NCI-H2196 treated with DMSO at 0.1 percent for 48 hours (cell line): ENCODE measurements at regions not wholly inside any gene's neighbourhood (a gene's known extent, or its start where the extent isn't known, plus 50 kb on each side); places are given as distances from the start of the nearest gene placed in this dataset.
A peak's percentile ranks its signal among the peaks of the same experiment; 100 is the strongest.

ENCODE experiments used
- DNase-seq: peaks from one replicate; lab custom pipeline; 2025; ENCODE audit not compliant: unreplicated experiment; lab: John Stamatoyannopoulos, UW

- no peak for DNase-seq
Observed at GRCh38 chr7:54810401-54810800, 51.4 kb upstream of the SEC61G start.

- DNase-seq = no peak
Observed at GRCh38 chr7:54811041-54811845, 52.2 kb upstream of the SEC61G start.

GRCh38 chr7:54811846-54812254, 52.8 kb upstream of the SEC61G start:
- no peak for DNase-seq

GRCh38 chr7:54812756-54813322, 53.8 kb upstream of the SEC61G start:
- DNase-seq = no peak

- no peak for DNase-seq
Observed at GRCh38 chr7:54813398-54813797, 54.4 kb upstream of the SEC61G start.

GRCh38 chr7:54814401-54814800, 55.4 kb upstream of the SEC61G start:
- DNase-seq = no peak

- DNase-seq = no peak
Observed at GRCh38 chr7:54817152-54817551, 58.1 kb upstream of the SEC61G start.

GRCh38 chr7:54823776-54824175, 64.8 kb upstream of the SEC61G start:
- DNase-seq = no peak

GRCh38 chr7:54824655-54825054, 65.6 kb upstream of the SEC61G start:
- DNase-seq = no peak

GRCh38 chr7:54825368-54825767, 66.4 kb upstream of the SEC61G start:
- no peak for DNase-seq

- no peak for DNase-seq
Observed at GRCh38 chr7:54827734-54828133, 68.7 kb upstream of the SEC61G start.

- no peak for DNase-seq
Observed at GRCh38 chr7:54831046-54831643, 72.1 kb upstream of the SEC61G start.

- no peak for DNase-seq
Observed at GRCh38 chr7:54831644-54832095, 72.7 kb upstream of the SEC61G start.

- no peak for DNase-seq
Observed at GRCh38 chr7:54833001-54833467, 74.0 kb upstream of the SEC61G start.

- DNase-seq = no peak
Observed at GRCh38 chr7:54837168-54837567, 78.2 kb upstream of the SEC61G start.

- DNase-seq = no peak
Observed at GRCh38 chr7:54837761-54838160, 78.8 kb upstream of the SEC61G start.

- DNase-seq = no peak
Observed at GRCh38 chr7:54838175-54838910, 79.3 kb upstream of the SEC61G start.

GRCh38 chr7:54839575-54840213, 80.7 kb upstream of the SEC61G start:
- no peak for DNase-seq

- DNase-seq = peak; percentile 15
Observed at GRCh38 chr7:54841772-54842697, 83.0 kb upstream of the SEC61G start.

GRCh38 chr7:54843841-54844355, 84.9 kb upstream of the SEC61G start:
- no peak for DNase-seq
